NCI-H2196 (cell line): ENCODE measurements at regions not wholly inside any gene's neighbourhood (a gene's known extent, or its start where the extent isn't known, plus 50 kb on each side); places are given as distances from the start of the nearest gene placed in this dataset.
A peak's percentile ranks its signal among the peaks of the same experiment; 100 is the strongest.
"Not testable (repeated sequence)": the region's sequence is repeated elsewhere in the genome, so short reads cannot be mapped to it uniquely, and the experiment has no call there.

Experiments
- DNase-seq: peaks from one replicate; lab custom pipeline; 2025; ENCODE audit not compliant: unreplicated experiment; lab: John Stamatoyannopoulos, UW

GRCh38 chr6:62819640-62820039 is 391.6 kb upstream of the FKBP1C start:
- no peak for DNase-seq

- no peak for DNase-seq
Measured at GRCh38 chr6:62808565-62809293, 402.5 kb upstream of the FKBP1C start.

GRCh38 chr6:62805431-62805830 is 405.8 kb upstream of the FKBP1C start:
- DNase-seq, result no peak

DNA sequence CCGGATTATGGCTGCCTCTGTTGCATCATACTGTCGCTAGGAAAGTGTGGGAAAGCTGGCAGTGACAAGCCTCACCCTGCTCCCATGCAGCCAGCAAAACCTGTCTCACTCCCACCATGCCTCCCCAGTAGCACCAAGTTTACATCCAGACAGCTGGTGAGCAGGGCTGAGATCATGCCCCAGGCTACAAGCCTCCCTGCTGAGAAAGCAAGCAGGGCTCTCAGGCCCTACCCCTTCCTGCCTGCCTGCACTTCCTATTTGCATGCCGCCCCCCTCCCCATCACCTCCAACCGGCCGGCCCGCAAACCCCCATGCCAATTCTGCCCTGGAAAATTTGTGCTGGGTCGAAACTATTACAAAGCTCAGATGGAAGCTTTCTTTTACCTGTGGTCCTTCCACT is 408.2 kb upstream of the FKBP1C start:
- DNase-seq, result no peak

GRCh38 chr6:62797190-62797589 is 414.1 kb upstream of the FKBP1C start:
- no peak for DNase-seq

GRCh38 chr6:62775427-62776022 is 435.7 kb upstream of the FKBP1C start:
- peak; percentile 1 for DNase-seq

- not testable (repeated sequence) for DNase-seq
Measured at GRCh38 chr6:62766174-62766573, 445.1 kb upstream of the FKBP1C start.

DNA sequence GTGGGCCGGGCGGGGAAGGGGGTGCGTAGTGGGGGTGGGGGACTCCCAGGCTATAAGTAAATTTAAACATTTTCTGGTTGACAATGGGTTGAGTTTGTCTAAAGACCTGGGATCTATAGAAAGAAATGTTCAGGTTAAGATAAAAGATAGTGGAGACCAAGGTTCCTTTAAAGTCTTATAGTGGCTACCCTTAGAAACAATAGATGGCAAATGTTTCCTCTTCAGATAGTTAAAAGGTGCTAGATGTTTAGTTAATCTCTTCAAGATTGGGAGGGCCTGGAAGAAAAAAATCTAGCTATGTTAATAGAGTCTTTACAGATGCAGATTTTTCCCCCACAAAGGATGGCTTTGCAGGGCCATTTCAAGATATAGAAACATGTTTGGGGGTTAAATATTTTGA is 446.4 kb upstream of the FKBP1C start:
- DNase-seq, result no peak

- no peak for DNase-seq
Measured at GRCh38 chr6:62763125-62763912, 447.9 kb upstream of the FKBP1C start.

- no peak for DNase-seq
Measured at GRCh38 chr6:62746968-62747367, 460.9 kb upstream of the KHDRBS2 start.

DNA sequence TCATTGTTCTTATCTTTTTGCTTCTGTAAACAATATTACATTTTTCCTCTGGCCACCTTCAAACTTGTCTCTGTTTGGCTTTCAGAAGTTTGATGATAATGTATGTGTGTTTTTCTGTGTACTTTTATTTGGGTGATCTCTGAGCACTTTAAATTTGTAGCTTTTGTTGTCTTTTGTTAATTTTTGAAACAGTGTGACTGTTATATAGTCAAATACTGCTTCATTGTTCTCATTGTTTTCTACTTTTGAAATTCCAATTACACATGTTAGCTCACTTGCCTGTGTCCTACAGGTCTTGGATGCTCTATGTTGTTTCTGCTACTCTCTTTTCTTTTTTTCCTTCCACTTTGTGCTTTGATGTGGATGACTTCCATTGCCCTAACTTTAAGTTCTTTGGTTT is 460.1 kb upstream of the KHDRBS2 start:
- no peak for DNase-seq

GRCh38 chr6:62740596-62740995 is 454.6 kb upstream of the KHDRBS2 start:
- no peak for DNase-seq

DNA sequence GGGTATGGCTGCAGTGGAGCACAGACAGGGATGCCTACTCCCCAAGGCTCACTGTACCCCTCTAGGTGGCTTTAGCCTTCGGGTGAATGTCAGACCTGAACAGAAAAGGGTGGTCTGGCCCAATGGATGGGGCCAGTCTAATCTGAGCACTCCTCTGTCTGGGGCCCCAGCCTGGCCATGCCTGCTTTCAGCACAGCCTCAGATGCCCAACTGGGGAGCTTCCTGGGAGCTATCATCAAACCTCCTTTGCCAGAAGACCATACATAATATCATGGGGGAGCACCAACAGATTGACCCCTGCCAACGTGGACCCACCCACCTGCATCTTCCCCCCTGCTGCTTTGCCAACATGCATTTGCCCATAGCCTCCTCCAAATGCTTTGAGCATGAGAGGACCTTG is 454.1 kb upstream of the KHDRBS2 start:
- DNase-seq, result no peak

GRCh38 chr6:62737792-62738191 is 451.8 kb upstream of the KHDRBS2 start:
- DNase-seq, result no peak

- DNase-seq, result no peak
Measured at GRCh38 chr6:62721408-62721807, 435.4 kb upstream of the KHDRBS2 start.

- DNase-seq, result no peak
Measured at GRCh38 chr6:62716719-62717118, 430.7 kb upstream of the KHDRBS2 start.

- DNase-seq, result no peak
Measured at GRCh38 chr6:62714112-62714511, 428.1 kb upstream of the KHDRBS2 start.

- DNase-seq, result no peak
Measured at GRCh38 chr6:62711750-62712149, 425.7 kb upstream of the KHDRBS2 start.

GRCh38 chr6:62707914-62708313 is 421.9 kb upstream of the KHDRBS2 start:
- DNase-seq, result no peak

GRCh38 chr6:62707156-62707555 is 421.1 kb upstream of the KHDRBS2 start:
- DNase-seq, result no peak

- no peak for DNase-seq
Measured at GRCh38 chr6:62683063-62683462, 397.0 kb upstream of the KHDRBS2 start.

GRCh38 chr6:62681108-62681507 is 395.1 kb upstream of the KHDRBS2 start:
- DNase-seq, result no peak
